Tibial artery (tissue), 4 donors: ENCODE measurements at regions not wholly inside any gene's neighbourhood (a gene's known extent, or its start where the extent isn't known, plus 50 kb on each side); places are given as distances from the start of the nearest gene placed in this dataset.

Source experiments
- DNase-seq, 2 donors: peaks; one replicate each; pipeline ENCODE4 v3.0.0-alpha.2; 2019
- H3K27ac ChIP-seq, 2 donors: fragments of 200-600 bp; sonication (generic) in 1 of 2; 1 replicate in 1 of 2; 2 replicates in 1 of 2; pipeline ENCODE4 v1.5.1; 2018 to 2019; ENCODE audit warnings: mild to moderate bottlenecking in 1 of 2
- H3K27me3 ChIP-seq, 2 donors: fragments of 200-600 bp; sonication (generic) in 1 of 2; one replicate each; pipeline versions ENCODE4 v1.5.1 to v1.6.0; 2016 to 2019
- H3K36me3 ChIP-seq, 3 donors: fragments of 200-600 bp; sonication (generic) in 2 of 3; one replicate each; pipeline ENCODE4 v1.5.1; 2016 to 2019; ENCODE audit warnings: mild to moderate bottlenecking in 2 of 3
- H3K4me1 ChIP-seq, 4 donors: fragments of 200-600 bp; sonication (generic) in 2 of 4; 1 replicate in 3 of 4; 2 replicates in 1 of 4; pipeline ENCODE4 v1.5.1; 2016 to 2019
- H3K4me3 ChIP-seq, 2 donors: fragments of 200-600 bp; sonication (generic) in 1 of 2; 1 replicate in 1 of 2; 2 replicates in 1 of 2; pipeline ENCODE4 v1.5.1; 2018 to 2019; ENCODE audit warnings: mild to moderate bottlenecking in 2 of 2
- H3K9me3 ChIP-seq, 3 donors: fragments of 200-600 bp; sonication (generic) in 1 of 3; one replicate each; pipeline ENCODE4 v1.5.1; 2016 to 2019
- intact Hi-C: fragments of 100-400 bp; cut with DNase I; formaldehyde crosslinking; loops from one replicate; pipeline ENCODE4 v1.15.0; 2023; ENCODE audit warnings: low total_unique reads
- TF ChIP-seq, protein P1 (sequence below), 2 experiments: fragments of 200-600 bp in 1 of 2; fragments of 450-650 bp in 1 of 2; IDR thresholded peaks; one replicate each; pipeline ENCODE4 v1.5.1; 2017 to 2019; ENCODE audit warnings: antibody characterized with exemption in 2 of 2, mild to moderate bottlenecking in 1 of 2, moderate library complexity in 1 of 2

DNA sequence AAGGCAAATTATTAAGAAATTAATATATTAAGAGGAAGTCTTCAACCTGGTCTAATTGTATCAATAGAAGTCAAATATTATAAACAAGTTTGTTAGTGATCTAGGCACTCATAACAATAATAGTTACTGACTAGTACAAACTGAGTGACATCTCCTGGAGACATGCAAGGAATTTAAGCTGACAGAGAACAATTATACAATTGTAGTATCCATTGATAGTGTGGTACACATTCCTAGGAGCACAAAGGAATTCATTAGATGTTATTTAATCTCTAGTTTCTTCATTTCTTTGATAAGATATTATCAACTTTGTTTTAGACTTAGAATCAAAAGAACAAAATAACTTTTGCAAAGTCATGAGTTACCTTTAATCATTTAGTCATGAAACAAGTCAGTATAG lies 1048.6 kb downstream of the PCDH7 start:
- TF ChIP-seq, protein P1, sequence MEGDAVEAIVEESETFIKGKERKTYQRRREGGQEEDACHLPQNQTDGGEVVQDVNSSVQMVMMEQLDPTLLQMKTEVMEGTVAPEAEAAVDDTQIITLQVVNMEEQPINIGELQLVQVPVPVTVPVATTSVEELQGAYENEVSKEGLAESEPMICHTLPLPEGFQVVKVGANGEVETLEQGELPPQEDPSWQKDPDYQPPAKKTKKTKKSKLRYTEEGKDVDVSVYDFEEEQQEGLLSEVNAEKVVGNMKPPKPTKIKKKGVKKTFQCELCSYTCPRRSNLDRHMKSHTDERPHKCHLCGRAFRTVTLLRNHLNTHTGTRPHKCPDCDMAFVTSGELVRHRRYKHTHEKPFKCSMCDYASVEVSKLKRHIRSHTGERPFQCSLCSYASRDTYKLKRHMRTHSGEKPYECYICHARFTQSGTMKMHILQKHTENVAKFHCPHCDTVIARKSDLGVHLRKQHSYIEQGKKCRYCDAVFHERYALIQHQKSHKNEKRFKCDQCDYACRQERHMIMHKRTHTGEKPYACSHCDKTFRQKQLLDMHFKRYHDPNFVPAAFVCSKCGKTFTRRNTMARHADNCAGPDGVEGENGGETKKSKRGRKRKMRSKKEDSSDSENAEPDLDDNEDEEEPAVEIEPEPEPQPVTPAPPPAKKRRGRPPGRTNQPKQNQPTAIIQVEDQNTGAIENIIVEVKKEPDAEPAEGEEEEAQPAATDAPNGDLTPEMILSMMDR (IDR thresholded peaks at IDR 0.05): no peak
- no peaks in the 10 kb centered on the region for H3K9me3 ChIP-seq
- DNase-seq: no peak
- H3K4me1 ChIP-seq: no peaks in the 10 kb centered on the region
- no peaks in the 10 kb centered on the region for H3K27me3 ChIP-seq
- no peak overlapping the region for H3K27ac ChIP-seq
- H3K4me3 ChIP-seq: no peak overlapping the region
- intact Hi-C loops: no loop called here
- H3K36me3 ChIP-seq: no peaks in the 10 kb centered on the region

DNA sequence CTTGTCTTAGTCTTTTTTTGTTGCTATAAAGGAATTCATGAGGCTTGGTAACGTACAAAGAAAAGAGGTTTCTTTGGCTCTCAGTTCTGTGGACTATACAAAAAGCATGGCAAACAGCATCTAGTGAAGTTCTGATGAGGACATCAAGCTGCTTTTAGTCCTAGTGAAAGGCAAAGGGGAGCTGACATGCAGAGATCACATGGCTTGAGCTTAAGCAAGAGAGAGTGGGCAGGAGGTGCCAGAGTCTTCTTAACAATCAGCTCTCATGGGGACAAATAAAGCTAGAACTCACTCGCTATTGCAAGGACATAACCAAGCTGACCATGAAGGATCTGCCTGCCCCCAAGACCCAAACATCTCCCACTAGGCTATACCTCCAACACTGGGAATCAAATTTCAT lies 1063.1 kb downstream of the PCDH7 start:
- no peaks in the 10 kb centered on the region for H3K36me3 ChIP-seq
- no peaks in the 10 kb centered on the region for H3K27me3 ChIP-seq
- intact Hi-C loops: no loop called here
- no peak overlapping the region for H3K4me3 ChIP-seq
- H3K27ac ChIP-seq: no peak overlapping the region
- DNase-seq: no peak
- TF ChIP-seq, protein P1 (IDR thresholded peaks at IDR 0.05): no peak
- peaks cover 0 to 3% (median 0%) of the 10 kb centered on the region in 3 donors for H3K9me3 ChIP-seq
- H3K4me1 ChIP-seq: no peaks in the 10 kb centered on the region

DNA sequence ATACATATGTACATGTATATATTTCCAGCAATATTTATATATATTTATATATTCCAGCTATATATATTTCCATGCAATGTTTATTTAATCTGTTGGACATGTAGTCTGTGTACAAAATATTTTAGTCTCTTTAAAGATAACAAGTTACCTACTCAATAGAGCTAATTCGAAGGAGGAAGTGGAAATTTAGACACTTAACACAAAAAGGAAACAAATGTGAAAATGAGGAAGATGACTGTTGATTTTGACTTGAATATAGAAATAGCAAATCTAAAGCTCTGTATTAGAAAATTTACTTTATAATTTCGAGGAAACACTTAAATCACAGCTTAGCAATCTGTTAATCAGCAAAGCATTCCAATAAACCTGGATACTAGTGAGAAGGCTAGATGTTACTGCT lies 1064.4 kb downstream of the PCDH7 start:
- H3K36me3 ChIP-seq: no peaks in the 10 kb centered on the region
- intact Hi-C loops: no loop called here
- H3K4me1 ChIP-seq: no peaks in the 10 kb centered on the region
- H3K9me3 ChIP-seq: peaks cover 0 to 3% (median 0%) of the 10 kb centered on the region in 3 donors
- no peak overlapping the region for H3K4me3 ChIP-seq
- TF ChIP-seq, protein P1 (IDR thresholded peaks at IDR 0.05): no peak
- DNase-seq: no peak
- H3K27me3 ChIP-seq: no peaks in the 10 kb centered on the region
- no peak overlapping the region for H3K27ac ChIP-seq

DNA sequence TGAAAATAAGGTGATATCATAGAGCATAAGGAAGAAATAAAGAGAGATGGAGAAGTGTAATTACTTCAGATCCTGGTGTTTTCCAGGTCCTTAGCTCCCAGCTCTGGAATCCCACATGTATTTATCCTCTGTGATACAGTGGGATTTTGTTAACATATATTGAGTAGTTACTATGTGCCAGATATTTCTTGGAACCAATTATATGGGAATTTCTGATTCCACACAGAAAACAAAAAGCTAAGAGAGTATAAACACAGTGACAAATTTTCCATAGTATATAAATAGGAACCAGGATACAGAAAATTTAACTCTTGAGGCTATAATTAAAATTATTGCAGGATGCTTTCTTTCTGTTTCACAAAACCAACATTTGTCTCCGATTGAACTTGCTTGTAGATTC lies 1067.5 kb downstream of the PCDH7 start:
- TF ChIP-seq, protein P1 (IDR thresholded peaks at IDR 0.05): no peak
- intact Hi-C loops: no loop called here
- H3K9me3 ChIP-seq: peaks cover 0 to 3% (median 0%) of the 10 kb centered on the region in 3 donors
- H3K4me3 ChIP-seq: no peak overlapping the region
- no peak overlapping the region for H3K27ac ChIP-seq
- no peaks in the 10 kb centered on the region for H3K27me3 ChIP-seq
- H3K36me3 ChIP-seq: no peaks in the 10 kb centered on the region
- no peak for DNase-seq
- no peaks in the 10 kb centered on the region for H3K4me1 ChIP-seq

DNA sequence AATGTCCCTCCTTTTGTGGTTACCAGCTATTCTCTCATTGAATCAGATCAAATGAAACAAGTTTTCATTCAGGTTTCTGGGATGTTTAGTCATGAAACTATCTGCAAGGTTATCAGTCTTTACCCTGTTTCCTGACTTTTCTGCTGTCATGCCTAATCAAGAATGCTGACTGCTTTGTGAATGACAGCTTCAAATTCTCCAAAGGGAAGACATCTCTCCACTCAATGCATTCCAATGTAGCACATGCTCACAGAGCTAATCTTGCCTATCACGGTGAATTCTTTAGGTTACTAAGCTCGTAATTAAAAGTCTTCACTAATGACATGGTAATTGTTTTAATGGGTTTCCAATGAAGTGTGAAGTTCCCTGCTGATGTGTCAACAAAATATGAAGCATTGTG lies 1068.5 kb downstream of the PCDH7 start:
- Histone ChIP-seq H3K9me3 (no peaks in the 10 kb centered on the region), H3K27me3 (no peaks in the 10 kb centered on the region), H3K27ac (no peak overlapping the region), H3K4me1 (no peaks in the 10 kb centered on the region), H3K4me3 (no peak overlapping the region), H3K36me3 (no peaks in the 10 kb centered on the region)
- TF ChIP-seq, protein P1 (IDR thresholded peaks at IDR 0.05): no peak
- no peak for DNase-seq
- intact Hi-C loops: no loop called here

DNA sequence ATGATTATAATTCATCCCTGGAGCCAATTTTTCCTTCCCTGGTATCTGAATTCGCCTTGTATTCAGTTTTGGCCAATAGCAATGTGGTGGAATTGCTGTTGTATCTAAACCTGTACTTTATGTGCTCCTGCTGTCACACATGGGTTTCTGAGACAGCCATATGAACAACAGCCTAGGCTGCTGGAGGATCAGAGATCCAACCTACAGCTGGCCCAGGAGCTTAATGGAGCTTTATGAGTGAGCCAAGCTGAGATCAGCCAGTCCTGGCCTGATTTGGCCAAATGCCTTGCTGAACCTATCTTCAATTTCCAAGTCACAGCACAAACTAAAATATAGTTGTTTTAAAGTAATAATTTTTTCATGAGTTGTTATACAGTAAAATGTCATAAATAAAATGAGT lies 1071.5 kb downstream of the PCDH7 start:
- no peak for DNase-seq
- intact Hi-C loops: no loop called here
- TF ChIP-seq, protein P1 (IDR thresholded peaks at IDR 0.05): no peak

More for the DNA sequence above, 1071.5 kb downstream of the PCDH7 start:
- no peak overlapping the region for H3K4me3 ChIP-seq
- no peaks in the 10 kb centered on the region for H3K36me3 ChIP-seq
- H3K27ac ChIP-seq: no peak overlapping the region
- H3K27me3 ChIP-seq: no peaks in the 10 kb centered on the region
- no peaks in the 10 kb centered on the region for H3K9me3 ChIP-seq
- no peaks in the 10 kb centered on the region for H3K4me1 ChIP-seq
